Smooth muscle cell (in vitro differentiated cells): ENCODE measurements at regions not wholly inside any gene's neighbourhood (a gene's known extent, or its start where the extent isn't known, plus 50 kb on each side); places are given as distances from the start of the nearest gene placed in this dataset.

Source experiments
- DNase-seq: peaks from one replicate; lab custom pipeline; 2025; ENCODE audit not compliant: unreplicated experiment; lab: John Stamatoyannopoulos, UW
- H2AFZ ChIP-seq: fragments of 200-600 bp; sonication (generic); 2 replicates; pipeline ENCODE4 v1.6.0; 2016; ENCODE audit warnings: antibody characterized with exemption, low read depth, mild to moderate bottlenecking
- H3F3A ChIP-seq: fragments of 200-600 bp; sonication (generic); 2 replicates; pipeline ENCODE4 v1.6.0; 2017; ENCODE audit warnings: antibody characterized with exemption, low read depth
- H3K27ac ChIP-seq: fragments of 200-600 bp; sonication (generic); 2 replicates; pipeline ENCODE4 v1.5.1; 2016; ENCODE audit warnings: low read depth, mild to moderate bottlenecking
- H3K27me3 ChIP-seq: fragments of 200-600 bp; sonication (generic); 2 replicates; pipeline ENCODE4 v1.6.1; 2016; ENCODE audit warnings: low read depth, mild to moderate bottlenecking
- H3K36me3 ChIP-seq: fragments of 200-600 bp; sonication (generic); 2 replicates; pipeline ENCODE4 v1.5.1; 2016; ENCODE audit warnings: low read depth
- H3K4me1 ChIP-seq: fragments of 200-600 bp; sonication (generic); 2 replicates; pipeline ENCODE4 v1.5.1; 2016; ENCODE audit warnings: low read depth
- H3K4me2 ChIP-seq: fragments of 200-600 bp; sonication (generic); 2 replicates; pipeline ENCODE4 v1.6.0; 2016; ENCODE audit warnings: mild to moderate bottlenecking
- H3K4me3 ChIP-seq: fragments of 200-600 bp; sonication (generic); 2 replicates; pipeline ENCODE4 v1.5.1; 2016; ENCODE audit warnings: mild to moderate bottlenecking
- H3K79me2 ChIP-seq: fragments of 200-600 bp; sonication (generic); 2 replicates; pipeline ENCODE4 v1.6.0; 2016; ENCODE audit warnings: low read depth, mild to moderate bottlenecking
- H3K9ac ChIP-seq: fragments of 200-600 bp; sonication (generic); 2 replicates; pipeline ENCODE4 v1.6.0; 2016; ENCODE audit warnings: low read depth
- H3K9me3 ChIP-seq: fragments of 200-600 bp; sonication (generic); replicated peaks from 2 replicates; pipeline ENCODE4 v1.5.1; 2016; ENCODE audit warnings: low read depth
- H4K20me1 ChIP-seq: fragments of 200-600 bp; sonication (generic); 2 replicates; pipeline ENCODE4 v1.6.0; 2016; ENCODE audit warnings: low read depth
- CTCF ChIP-seq: fragments of 200-600 bp; sonication (generic); IDR thresholded peaks from 2 replicates; pipeline ENCODE4 v1.5.1; 2017; ENCODE audit warnings: borderline replicate concordance, mild to moderate bottlenecking, antibody characterized with exemption; ENCODE audit not compliant: insufficient read depth, poor library complexity, severe bottlenecking
- WGBS: methylation state at CpG from one replicate; pipeline ENCODE4 v1.1.7; 2016; ENCODE audit warnings: low lambda C conversion rate; 5-methylcytosine and 5-hydroxymethylcytosine counted together

DNA sequence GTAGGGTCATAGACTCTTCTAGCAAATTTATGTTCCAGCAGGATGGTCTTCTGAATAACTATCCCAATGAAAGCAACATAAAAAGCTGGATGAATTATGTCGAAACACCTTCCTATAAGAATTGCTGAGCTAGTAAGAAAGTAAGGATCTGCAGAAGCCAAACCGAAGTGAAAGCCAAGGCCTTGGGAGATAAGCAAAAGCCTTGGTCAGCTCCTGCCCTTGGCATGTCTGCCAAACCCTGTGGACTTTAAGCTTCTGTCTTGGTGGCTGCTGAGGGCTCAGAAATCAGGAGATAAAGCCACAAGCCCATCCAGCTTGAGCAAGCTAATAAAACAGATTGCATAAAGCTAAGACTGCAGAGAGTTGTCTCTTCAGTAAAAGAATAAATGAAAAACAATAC, 81.2 kb upstream of the KCND3 start:
- H3K4me3 ChIP-seq = no peak overlapping the region
- TF ChIP-seq CTCF = no peak
- no peak overlapping the region for H3K4me2 ChIP-seq
- no peak for DNase-seq
- WGBS = 50% methylated on average over 2 of the region's 2 CpGs
- H2AFZ ChIP-seq = no peak overlapping the region
- no peak overlapping the region for H3K27ac ChIP-seq
- no peaks in the 10 kb centered on the region for H3K79me2 ChIP-seq
- no peak overlapping the region for H3K9ac ChIP-seq
- no peaks in the 10 kb centered on the region for H3K36me3 ChIP-seq
- no peaks in the 10 kb centered on the region for H3K27me3 ChIP-seq
- H3F3A ChIP-seq = no peaks in the 10 kb centered on the region
- H3K4me1 ChIP-seq = no peaks in the 10 kb centered on the region
- H3K9me3 ChIP-seq = no peaks in the 10 kb centered on the region
- H4K20me1 ChIP-seq = no peaks in the 10 kb centered on the region

GRCh38 chr1:112074711-112075110, 85.2 kb upstream of the KCND3 start:
- WGBS = 89% methylated on average over 1 of the region's 1 CpG
- Histone ChIP-seq H2AFZ (no peak overlapping the region), H3K9me3 (no peaks in the 10 kb centered on the region), H3K27ac (no peak overlapping the region), H3K36me3 (no peaks in the 10 kb centered on the region), H3F3A (no peaks in the 10 kb centered on the region), H3K4me2 (no peak overlapping the region), H3K27me3 (no peaks in the 10 kb centered on the region), H3K4me1 (no peaks in the 10 kb centered on the region), H3K79me2 (no peaks in the 10 kb centered on the region), H3K4me3 (no peak overlapping the region), H3K9ac (no peak overlapping the region), H4K20me1 (no peaks in the 10 kb centered on the region)
- TF ChIP-seq CTCF = no peak
- no peak for DNase-seq

GRCh38 chr1:112075566-112075965, 86.1 kb upstream of the KCND3 start:
- H3K4me1 ChIP-seq = no peaks in the 10 kb centered on the region
- no peak for DNase-seq
- no peak overlapping the region for H3K9ac ChIP-seq
- no peak overlapping the region for H2AFZ ChIP-seq
- no peaks in the 10 kb centered on the region for H3K79me2 ChIP-seq
- H3K4me2 ChIP-seq = no peak overlapping the region
- H3K27ac ChIP-seq = no peak overlapping the region
- no peaks in the 10 kb centered on the region for H3K36me3 ChIP-seq
- WGBS = 100% methylated on average over 1 of the region's 1 CpG
- no peaks in the 10 kb centered on the region for H3K9me3 ChIP-seq
- H3K27me3 ChIP-seq = peaks cover 6% of the 10 kb centered on the region
- H4K20me1 ChIP-seq = no peaks in the 10 kb centered on the region
- H3F3A ChIP-seq = no peaks in the 10 kb centered on the region
- no peak overlapping the region for H3K4me3 ChIP-seq
- no peak for TF ChIP-seq CTCF

GRCh38 chr1:112079446-112079845, 90.0 kb upstream of the KCND3 start:
- no peaks in the 10 kb centered on the region for H4K20me1 ChIP-seq
- H3K27me3 ChIP-seq = peaks cover 9% of the 10 kb centered on the region
- no peak overlapping the region for H2AFZ ChIP-seq
- no peaks in the 10 kb centered on the region for H3K79me2 ChIP-seq
- no peak for TF ChIP-seq CTCF
- H3K4me3 ChIP-seq = no peak overlapping the region
- H3K9ac ChIP-seq = no peak overlapping the region
- DNase-seq = no peak
- no peaks in the 10 kb centered on the region for H3K9me3 ChIP-seq
- no peaks in the 10 kb centered on the region for H3K36me3 ChIP-seq
- no peak overlapping the region for H3K27ac ChIP-seq
- no peak overlapping the region for H3K4me2 ChIP-seq
- 94% methylated on average over 2 of the region's 2 CpGs for WGBS
- no peaks in the 10 kb centered on the region for H3F3A ChIP-seq
- H3K4me1 ChIP-seq = no peaks in the 10 kb centered on the region
